Natural killer cell (primary cell): ENCODE measurements at regions not wholly inside any gene's neighbourhood (a gene's known extent, or its start where the extent isn't known, plus 50 kb on each side); places are given as distances from the start of the nearest gene placed in this dataset.
"Not testable (repeated sequence)": the region's sequence is repeated elsewhere in the genome, so short reads cannot be mapped to it uniquely, and the experiment has no call there.

Experiments
- ATAC-seq, 3 donors: fragments of 150-1000 bp in 2 of 3; fragments of 200-7000 bp in 1 of 3; cut with Tn5 transposase; 1 replicate in 1 of 3; 2 replicates in 2 of 3; pipeline ENCODE4 v1.10.0; 2021; ENCODE audit warnings: mild to moderate bottlenecking in 2 of 3, moderate library complexity in 2 of 3
- DNase-seq, 2 donors: peaks; one replicate each; pipeline versions ENCODE4 v3.0.0 to v3.0.0-alpha.2; 2013 to 2021; ENCODE audit warnings: mixed read lengths in 1 of 2
- H3K27ac ChIP-seq: one replicate; pipeline ENCODE4 v1.5.1; 2013; ENCODE audit warnings: mild to moderate bottlenecking, low read length
- H3K27me3 ChIP-seq: one replicate; pipeline ENCODE4 v1.6.1; 2013; ENCODE audit warnings: low read length; ENCODE audit not compliant: control insufficient read depth, insufficient read depth
- H3K36me3 ChIP-seq: one replicate; pipeline ENCODE4 v1.6.1; 2013; ENCODE audit warnings: low read length; ENCODE audit not compliant: control insufficient read depth, insufficient read depth
- H3K4me1 ChIP-seq: one replicate; pipeline ENCODE4 v1.6.1; 2013; ENCODE audit warnings: low read length; ENCODE audit not compliant: control insufficient read depth, insufficient read depth
- H3K4me3 ChIP-seq: one replicate; pipeline ENCODE4 v1.5.1; 2013; ENCODE audit warnings: low read length
- H3K9me3 ChIP-seq: one replicate; pipeline ENCODE4 v1.6.1; 2013; ENCODE audit warnings: low read length; ENCODE audit not compliant: control insufficient read depth, insufficient read depth
- H3K27ac Mint-ChIP-seq, 2 donors: one replicate each; pipeline ENCODE4 v1.8.0; 2022; ENCODE audit warnings: mild to moderate bottlenecking in 2 of 2, mixed read lengths in 2 of 2, moderate library complexity in 1 of 2
- H3K27me3 Mint-ChIP-seq, 2 donors: one replicate each; pipeline ENCODE4 v1.8.0; 2022; ENCODE audit warnings: low read depth in 2 of 2, mixed read lengths in 2 of 2
- H3K36me3 Mint-ChIP-seq: one replicate; pipeline ENCODE4 v1.8.0; 2022; ENCODE audit warnings: mixed read lengths
- H3K4me1 Mint-ChIP-seq, 2 donors: one replicate each; pipeline ENCODE4 v1.8.0; 2022; ENCODE audit warnings: mixed read lengths in 2 of 2
- H3K4me3 Mint-ChIP-seq: one replicate; pipeline ENCODE4 v1.8.0; 2022; ENCODE audit warnings: mild to moderate bottlenecking, moderate library complexity, mixed read lengths
- H3K9me3 Mint-ChIP-seq, 2 donors: one replicate each; pipeline ENCODE4 v1.8.0; 2022; ENCODE audit warnings: mixed read lengths in 2 of 2
- WGBS: methylation state at CpG from one replicate; pipeline ENCODE4 v1.1.7; 2013; ENCODE audit warnings: missing lambda C conversion rate; ENCODE audit not compliant: insufficient coverage; 5-methylcytosine and 5-hydroxymethylcytosine counted together
- intact Hi-C: fragments of 100-400 bp; cut with micrococcal nuclease; formaldehyde crosslinking; loops from one replicate; pipeline ENCODE4 v1.14.2; 2022
- TF ChIP-seq, protein P1 (sequence below): fragments of 200-600 bp; IDR thresholded peaks from one replicate; pipeline ENCODE4 v1.8.0; 2022; ENCODE audit warnings: antibody characterized with exemption

DNA sequence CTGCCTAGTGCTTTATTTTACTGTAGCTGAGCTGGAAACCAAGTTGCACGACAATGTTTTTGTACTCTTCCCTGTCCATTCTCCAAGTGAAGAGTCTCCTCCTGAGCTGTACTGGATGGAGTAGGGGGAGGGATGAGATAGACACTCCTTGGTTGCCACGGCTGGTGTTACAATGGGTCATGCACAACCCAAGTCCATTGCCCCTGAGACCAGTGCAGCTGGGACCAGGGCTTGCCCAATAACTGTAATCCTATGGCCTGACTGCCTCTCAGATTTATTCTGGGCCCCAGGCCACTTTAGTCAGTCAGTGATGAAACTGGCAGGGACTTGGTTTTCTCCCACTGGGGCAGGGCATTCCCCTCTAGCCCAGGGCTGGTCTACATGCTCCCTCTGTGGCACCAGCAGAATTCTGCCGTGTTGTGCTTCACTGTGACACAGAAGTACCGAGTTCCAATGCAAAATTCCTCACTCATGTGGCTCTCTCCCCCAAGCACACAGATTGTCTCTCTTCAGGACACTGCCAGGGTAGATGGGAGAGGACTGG lies 203.3 kb upstream of the PCDH18 start:
- H3K4me3 ChIP-seq, result no peak overlapping the region
- Mint-ChIP-seq H3K4me3 (no peak overlapping the region), H3K4me1 (no peaks in the 10 kb centered on the region), H3K27ac (no peak overlapping the region), H3K9me3 (peaks cover 6 to 15% of the 10 kb centered on the region in 2 donors), H3K27me3 (no peaks in the 10 kb centered on the region), H3K36me3 (peaks cover 7% of the 10 kb centered on the region)
- 77% methylated on average over 4 of the region's 4 CpGs for WGBS
- intact Hi-C loops, result no loop called here
- H3K4me1 ChIP-seq, result no peaks in the 10 kb centered on the region
- H3K27ac ChIP-seq, result no peak overlapping the region
- peaks cover 4% of the 10 kb centered on the region for H3K9me3 ChIP-seq
- DNase-seq (no peak), ATAC-seq (no peak)
- H3K36me3 ChIP-seq, result no peaks in the 10 kb centered on the region
- TF ChIP-seq, protein P1, sequence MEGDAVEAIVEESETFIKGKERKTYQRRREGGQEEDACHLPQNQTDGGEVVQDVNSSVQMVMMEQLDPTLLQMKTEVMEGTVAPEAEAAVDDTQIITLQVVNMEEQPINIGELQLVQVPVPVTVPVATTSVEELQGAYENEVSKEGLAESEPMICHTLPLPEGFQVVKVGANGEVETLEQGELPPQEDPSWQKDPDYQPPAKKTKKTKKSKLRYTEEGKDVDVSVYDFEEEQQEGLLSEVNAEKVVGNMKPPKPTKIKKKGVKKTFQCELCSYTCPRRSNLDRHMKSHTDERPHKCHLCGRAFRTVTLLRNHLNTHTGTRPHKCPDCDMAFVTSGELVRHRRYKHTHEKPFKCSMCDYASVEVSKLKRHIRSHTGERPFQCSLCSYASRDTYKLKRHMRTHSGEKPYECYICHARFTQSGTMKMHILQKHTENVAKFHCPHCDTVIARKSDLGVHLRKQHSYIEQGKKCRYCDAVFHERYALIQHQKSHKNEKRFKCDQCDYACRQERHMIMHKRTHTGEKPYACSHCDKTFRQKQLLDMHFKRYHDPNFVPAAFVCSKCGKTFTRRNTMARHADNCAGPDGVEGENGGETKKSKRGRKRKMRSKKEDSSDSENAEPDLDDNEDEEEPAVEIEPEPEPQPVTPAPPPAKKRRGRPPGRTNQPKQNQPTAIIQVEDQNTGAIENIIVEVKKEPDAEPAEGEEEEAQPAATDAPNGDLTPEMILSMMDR, result no peak
- no peaks in the 10 kb centered on the region for H3K27me3 ChIP-seq

DNA sequence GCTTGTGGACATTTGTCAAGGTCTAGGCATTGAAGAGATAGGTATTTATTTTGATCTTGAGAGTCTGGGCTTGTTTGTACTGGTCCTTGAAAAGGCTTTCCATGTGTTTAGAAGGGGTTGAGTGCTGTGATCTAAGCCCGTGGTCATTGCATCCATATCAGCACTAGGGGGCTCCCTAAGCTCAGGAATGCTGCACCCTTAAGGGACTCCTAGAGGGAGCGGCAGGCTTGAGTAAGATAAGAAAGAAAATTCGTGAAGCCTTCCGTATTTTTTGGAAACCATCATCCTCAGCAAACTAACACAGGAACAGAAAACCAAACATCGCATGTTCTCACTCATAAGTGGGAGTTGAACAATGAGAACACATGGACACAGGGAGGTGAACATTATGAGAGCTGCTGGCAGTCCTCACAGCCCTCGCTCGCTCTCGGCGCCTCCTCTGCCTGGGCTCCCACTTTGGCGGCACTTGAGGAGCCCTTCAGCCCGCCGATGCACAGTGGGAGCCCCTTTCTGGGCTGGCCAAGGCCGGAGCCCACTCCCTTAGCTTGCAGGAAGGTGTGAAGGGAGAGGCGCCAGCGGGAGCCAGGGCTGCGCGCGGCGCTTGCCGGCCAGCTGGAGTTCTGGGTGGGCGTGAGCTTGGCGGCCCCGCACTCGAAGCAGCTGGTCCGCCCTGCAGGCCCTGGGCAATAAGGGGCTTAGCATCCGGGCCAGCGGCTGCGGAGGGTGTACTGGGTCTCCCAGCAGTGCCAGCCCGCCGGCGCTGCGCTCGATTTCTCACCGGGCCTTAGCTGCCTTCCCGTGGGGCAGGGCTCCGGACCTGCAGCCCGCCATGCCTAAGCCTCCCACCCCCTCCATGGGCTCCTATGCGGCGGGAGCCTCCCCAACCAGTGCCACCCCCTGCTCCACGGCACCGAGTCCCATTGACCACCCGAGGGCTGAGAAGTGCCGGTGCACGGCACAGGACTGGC lies 201.2 kb upstream of the PCDH18 start:
- intact Hi-C loops, H3K4me1 Mint-ChIP-seq: not testable (repeated sequence)

DNA sequence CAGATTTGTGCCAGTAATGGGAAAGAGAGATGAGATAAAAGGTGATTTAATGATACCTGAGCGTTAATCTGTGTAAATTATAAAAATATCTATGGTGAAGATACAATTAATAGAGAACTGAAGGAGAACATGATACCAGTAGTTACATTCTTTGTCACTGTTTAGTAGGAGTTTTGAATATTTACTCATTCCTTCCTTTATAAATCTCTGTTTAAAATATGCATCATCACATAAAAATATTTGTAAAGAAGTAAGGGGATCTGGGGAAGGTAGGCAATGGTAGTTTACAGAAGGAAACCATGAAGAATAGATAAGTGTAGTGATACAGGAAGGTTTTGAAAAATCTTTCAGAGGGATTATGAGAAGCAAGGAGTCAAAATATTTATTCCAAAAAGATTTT lies 190.6 kb upstream of the PCDH18 start:
- no peak for ATAC-seq
- Mint-ChIP-seq H3K4me3 (no peak overlapping the region), H3K27me3 (no peaks in the 10 kb centered on the region), H3K9me3 (peaks cover 8 to 9% of the 10 kb centered on the region in 2 donors), H3K36me3 (peaks cover 6% of the 10 kb centered on the region), H3K4me1 (no peaks in the 10 kb centered on the region), H3K27ac (no peak overlapping the region)
- Histone ChIP-seq H3K9me3 (no peaks in the 10 kb centered on the region), H3K4me1 (no peaks in the 10 kb centered on the region), H3K36me3 (no peaks in the 10 kb centered on the region), H3K27ac (no peak overlapping the region), H3K4me3 (no peak overlapping the region), H3K27me3 (no peaks in the 10 kb centered on the region)
- TF ChIP-seq, protein P1, result no peak
- WGBS, result no CpG with 5 or more reads among the region's 1 CpG
- intact Hi-C loops, result no loop called here
- no peak for DNase-seq

More for the DNA sequence above, 201.2 kb upstream of the PCDH18 start:
- H3K27me3 Mint-ChIP-seq, H3K27me3 ChIP-seq, DNase-seq, H3K4me3 Mint-ChIP-seq, H3K4me1 ChIP-seq, H3K27ac Mint-ChIP-seq, H3K9me3 ChIP-seq, H3K27ac ChIP-seq, H3K4me3 ChIP-seq, H3K36me3 ChIP-seq, ATAC-seq: not testable (repeated sequence)
- Mint-ChIP-seq H3K9me3 (peaks cover 6 to 12% of the 10 kb centered on the region in 2 donors), H3K36me3 (peaks cover 23% of the 10 kb centered on the region)
- 92% methylated on average over 43 of the region's 44 CpGs for WGBS

DNA sequence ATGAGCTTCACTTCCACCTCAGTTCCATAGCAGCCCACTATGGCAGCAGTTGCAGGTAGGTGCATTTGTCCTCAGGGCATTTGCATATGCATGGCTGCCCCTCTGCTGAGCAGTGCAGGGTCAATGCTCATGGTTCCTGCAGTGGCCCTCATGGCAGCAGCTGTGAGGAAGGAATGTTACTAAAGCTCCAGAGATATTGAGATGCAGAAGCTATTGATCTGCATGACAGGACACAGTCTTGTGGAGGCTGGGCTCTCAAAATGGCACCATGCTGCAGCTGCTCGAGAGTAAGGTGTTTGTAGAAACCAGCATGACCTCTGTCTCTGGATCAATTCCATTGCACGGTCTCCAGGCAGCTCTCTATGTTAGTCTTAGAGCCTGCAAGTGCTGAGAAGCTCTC lies 179.2 kb upstream of the PCDH18 start:
- Histone ChIP-seq H3K27ac (no peak overlapping the region), H3K9me3 (peaks cover 8% of the 10 kb centered on the region), H3K27me3 (no peaks in the 10 kb centered on the region), H3K4me1 (no peaks in the 10 kb centered on the region), H3K36me3 (no peaks in the 10 kb centered on the region), H3K4me3 (no peak overlapping the region)
- peaks cover 17 to 18% of the 10 kb centered on the region in 2 donors for H3K9me3 Mint-ChIP-seq
- H3K27me3 Mint-ChIP-seq, result no peaks in the 10 kb centered on the region
- no peak overlapping the region for H3K4me3 Mint-ChIP-seq
- no peaks in the 10 kb centered on the region for H3K4me1 Mint-ChIP-seq
- ATAC-seq, result no peak
- TF ChIP-seq, protein P1, result no peak
- intact Hi-C loops, result no loop called here
- no peak for DNase-seq
- 67% methylated on average over 2 of the region's 2 CpGs for WGBS
- H3K27ac Mint-ChIP-seq, result no peak overlapping the region
- H3K36me3 Mint-ChIP-seq, result no peaks in the 10 kb centered on the region
